Gastrocnemius medialis (tissue), 4 donors: ENCODE measurements at regions not wholly inside any gene's neighbourhood (a gene's known extent, or its start where the extent isn't known, plus 50 kb on each side); places are given as distances from the start of the nearest gene placed in this dataset.
"Not testable (repeated sequence)": the region's sequence is repeated elsewhere in the genome, so short reads cannot be mapped to it uniquely, and the experiment has no call there.

Source experiments
- POLR2A ChIP-seq, 2 donors: fragments of 450-650 bp; IDR thresholded peaks; one replicate each; pipeline ENCODE4 v1.6.1; 2017; ENCODE audit warnings: antibody characterized with exemption in 2 of 2, mild to moderate bottlenecking in 2 of 2, moderate library complexity in 2 of 2
- TF ChIP-seq, protein P1 (sequence below), 5 experiments: fragments of 450-650 bp in 3 of 5; fragments of 200-600 bp in 2 of 5; sonication (generic) in 2 of 5; IDR thresholded peaks in 4 of 5; conservative IDR thresholded peaks in 1 of 5; 1 replicate in 4 of 5; 2 replicates in 1 of 5; pipeline ENCODE4 v1.5.1; 2016 to 2019; ENCODE audit warnings: antibody characterized with exemption in 5 of 5, mild to moderate bottlenecking in 3 of 5, moderate library complexity in 3 of 5

DNA sequence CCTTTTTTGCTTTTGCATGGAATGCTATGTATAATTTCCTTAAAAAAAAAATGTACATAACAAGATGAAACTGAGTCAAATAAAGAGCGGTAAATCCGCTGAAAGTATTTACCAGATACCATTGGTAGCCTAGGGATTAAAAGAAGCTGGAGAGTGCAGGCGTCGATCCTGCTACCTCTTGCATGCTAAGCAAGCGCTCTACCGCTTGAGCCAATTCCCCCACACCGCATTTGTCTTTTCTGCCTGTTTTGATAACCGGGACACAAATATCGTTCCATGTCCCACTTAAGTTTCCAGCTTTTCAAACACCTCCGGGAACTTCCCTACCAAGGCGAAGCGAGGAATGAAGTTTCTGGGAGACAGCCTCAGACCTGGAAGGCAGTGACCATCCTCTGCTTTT, 113.9 kb upstream of the ZNF322 start:
- TF ChIP-seq POLR2A (IDR thresholded peaks at IDR 0.05) = not testable (repeated sequence)
- TF ChIP-seq, protein P1, sequence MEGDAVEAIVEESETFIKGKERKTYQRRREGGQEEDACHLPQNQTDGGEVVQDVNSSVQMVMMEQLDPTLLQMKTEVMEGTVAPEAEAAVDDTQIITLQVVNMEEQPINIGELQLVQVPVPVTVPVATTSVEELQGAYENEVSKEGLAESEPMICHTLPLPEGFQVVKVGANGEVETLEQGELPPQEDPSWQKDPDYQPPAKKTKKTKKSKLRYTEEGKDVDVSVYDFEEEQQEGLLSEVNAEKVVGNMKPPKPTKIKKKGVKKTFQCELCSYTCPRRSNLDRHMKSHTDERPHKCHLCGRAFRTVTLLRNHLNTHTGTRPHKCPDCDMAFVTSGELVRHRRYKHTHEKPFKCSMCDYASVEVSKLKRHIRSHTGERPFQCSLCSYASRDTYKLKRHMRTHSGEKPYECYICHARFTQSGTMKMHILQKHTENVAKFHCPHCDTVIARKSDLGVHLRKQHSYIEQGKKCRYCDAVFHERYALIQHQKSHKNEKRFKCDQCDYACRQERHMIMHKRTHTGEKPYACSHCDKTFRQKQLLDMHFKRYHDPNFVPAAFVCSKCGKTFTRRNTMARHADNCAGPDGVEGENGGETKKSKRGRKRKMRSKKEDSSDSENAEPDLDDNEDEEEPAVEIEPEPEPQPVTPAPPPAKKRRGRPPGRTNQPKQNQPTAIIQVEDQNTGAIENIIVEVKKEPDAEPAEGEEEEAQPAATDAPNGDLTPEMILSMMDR (IDR thresholded peaks at IDR 0.05 in 4 of 5, conservative IDR thresholded peaks at IDR 0.05 in 1 of 5) = not testable (repeated sequence)
